HG02973 (cell line): ENCODE measurements at regions not wholly inside any gene's neighbourhood (a gene's known extent, or its start where the extent isn't known, plus 50 kb on each side); places are given as distances from the start of the nearest gene placed in this dataset.
"Not testable (repeated sequence)": the region's sequence is repeated elsewhere in the genome, so short reads cannot be mapped to it uniquely, and the experiment has no call there.

Experiments used
- ATAC-seq: cut with Tn5 transposase; IDR thresholded peaks from one replicate; pipeline ENCODE4 v1.9.1; 2021; ENCODE audit warnings: moderate library complexity; ENCODE audit not compliant: unreplicated experiment

DNA sequence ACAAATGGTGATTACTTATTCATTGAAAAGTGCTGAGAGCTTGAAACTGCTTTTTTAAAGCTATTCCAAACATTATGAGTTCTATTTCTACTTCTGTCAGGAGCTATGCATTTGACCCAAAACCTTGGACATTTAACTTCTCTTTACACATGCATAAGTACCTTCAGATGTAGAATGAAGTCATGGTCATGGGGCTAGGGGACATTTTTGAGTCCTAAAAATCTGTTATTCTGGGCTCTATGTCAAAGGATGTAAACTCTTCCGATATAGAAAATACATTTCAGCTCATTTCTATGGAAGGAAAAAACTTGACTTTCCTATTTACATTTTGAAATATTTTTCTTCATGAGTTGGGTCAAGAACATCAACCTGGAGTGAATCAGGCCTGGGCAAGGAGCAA lies 179.5 kb upstream of the CXCL12 start:
- no peak for ATAC-seq

DNA sequence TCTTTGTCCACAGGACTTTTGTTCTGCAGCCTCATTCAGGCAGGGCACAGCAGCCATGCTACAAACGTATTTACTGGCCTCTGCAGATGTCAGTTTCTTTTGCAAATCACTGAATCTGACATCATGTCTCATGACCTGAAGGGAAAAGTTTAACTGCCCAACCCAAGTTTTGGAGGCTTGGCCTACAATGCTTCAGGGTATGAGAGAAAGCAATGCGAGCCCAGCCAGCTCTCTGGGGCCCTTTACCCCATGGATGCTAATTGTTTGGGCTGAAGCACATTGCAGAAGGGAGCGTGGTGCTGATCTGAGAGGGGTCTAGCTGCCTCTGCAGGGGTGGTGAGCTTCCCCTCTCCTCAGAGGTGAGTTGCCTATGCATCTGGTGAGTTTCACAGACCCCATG lies 179.9 kb upstream of the CXCL12 start:
- ATAC-seq = no peak

DNA sequence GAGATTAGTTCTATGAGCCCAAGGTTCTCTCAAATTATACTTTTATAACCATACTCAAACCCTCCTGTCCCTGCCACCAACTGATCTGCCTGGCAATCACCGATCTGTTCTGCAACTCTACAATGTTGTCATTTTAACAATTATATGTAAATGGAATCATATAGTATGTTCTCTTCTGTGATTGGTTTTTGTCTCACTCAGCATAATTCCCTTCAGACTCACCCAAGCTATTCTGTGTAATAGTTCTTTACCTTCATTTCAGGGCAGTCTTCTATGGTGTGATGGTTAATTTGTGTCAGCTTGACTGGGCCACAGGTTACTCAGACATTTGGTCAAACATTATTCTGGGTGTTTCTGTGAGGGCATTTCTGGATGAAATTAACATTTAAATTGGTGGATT lies 181.9 kb upstream of the CXCL12 start:
- ATAC-seq = no peak

DNA sequence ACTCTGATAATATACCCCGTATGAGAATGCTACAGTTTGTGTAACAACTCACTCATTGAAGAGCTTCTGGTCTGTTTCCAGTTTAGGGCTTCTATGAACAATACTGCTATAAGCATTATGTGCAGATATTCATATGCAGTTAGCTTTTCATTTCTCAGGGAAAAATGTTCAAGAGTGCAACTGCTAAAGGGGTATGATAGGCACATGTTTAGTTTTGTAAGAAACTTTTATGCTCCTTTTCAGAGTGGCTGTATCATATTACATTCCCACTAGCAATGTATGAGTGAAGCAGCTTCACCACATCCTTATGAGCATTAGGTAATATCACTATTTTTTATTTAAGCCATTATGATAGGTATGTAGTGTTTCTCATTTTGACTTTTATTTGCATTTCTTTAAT lies 182.6 kb upstream of the CXCL12 start:
- no peak for ATAC-seq

DNA sequence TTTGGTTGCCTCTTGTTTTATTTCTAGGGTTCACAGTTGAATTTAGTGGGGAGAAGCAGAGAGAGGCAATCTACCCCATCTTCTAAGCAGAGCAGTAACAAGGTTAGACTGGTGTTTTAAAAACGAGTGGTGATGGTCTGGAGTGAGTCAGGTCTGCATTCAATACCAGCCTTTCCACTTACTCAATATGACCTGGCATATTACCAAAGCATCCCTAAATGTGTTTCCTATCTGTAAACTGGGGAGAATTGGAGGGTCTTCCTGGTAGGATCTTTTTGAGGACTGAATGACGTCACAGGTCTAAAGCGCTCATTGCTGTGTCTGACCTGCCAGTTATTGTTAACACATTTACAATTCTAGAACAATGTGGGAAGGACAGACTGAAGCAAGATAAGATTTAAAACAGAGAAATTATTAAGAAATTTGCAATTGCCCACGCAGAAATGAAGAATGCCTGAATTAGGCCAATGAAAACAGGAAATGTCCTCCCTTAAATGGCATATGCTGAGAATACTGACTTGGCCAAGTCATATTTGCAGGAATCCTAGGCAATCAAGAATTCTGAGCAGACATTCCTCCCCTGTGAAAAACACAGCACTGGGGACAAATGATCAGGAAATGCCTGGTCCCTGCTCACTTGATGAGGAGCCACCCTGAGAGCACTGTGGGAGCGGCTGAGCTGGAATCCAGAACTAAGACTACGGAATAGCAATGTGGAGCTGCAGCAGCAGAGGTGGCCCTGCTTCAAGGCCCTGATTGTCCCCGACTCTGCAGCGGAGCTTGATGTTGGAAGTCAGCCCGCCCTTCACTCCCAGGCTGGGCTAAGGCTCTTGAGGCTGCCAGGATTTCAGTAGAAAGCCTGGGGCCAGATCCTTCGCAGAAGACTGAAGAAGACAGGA lies 184.5 kb upstream of the CXCL12 start:
- ATAC-seq = no peak

DNA sequence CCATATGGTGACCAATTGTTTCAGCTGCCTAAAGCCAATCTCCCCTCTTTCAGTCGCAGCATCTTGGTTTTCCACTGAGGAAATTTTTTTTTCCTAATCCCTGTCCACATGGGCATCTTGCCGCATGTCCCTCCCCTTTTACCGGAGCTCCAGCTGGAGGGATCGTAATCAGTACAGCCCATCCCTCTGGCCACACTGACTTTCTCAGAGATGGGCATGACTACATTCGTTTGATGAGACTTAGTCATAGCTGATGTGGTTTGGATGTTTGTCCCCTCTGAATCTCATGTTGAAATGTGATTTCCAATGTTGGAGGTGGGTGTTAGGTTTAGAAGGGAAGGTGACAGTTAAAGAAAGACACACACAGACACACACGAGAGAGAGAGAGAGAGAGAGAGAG lies 186.8 kb upstream of the CXCL12 start:
- ATAC-seq = no peak

DNA sequence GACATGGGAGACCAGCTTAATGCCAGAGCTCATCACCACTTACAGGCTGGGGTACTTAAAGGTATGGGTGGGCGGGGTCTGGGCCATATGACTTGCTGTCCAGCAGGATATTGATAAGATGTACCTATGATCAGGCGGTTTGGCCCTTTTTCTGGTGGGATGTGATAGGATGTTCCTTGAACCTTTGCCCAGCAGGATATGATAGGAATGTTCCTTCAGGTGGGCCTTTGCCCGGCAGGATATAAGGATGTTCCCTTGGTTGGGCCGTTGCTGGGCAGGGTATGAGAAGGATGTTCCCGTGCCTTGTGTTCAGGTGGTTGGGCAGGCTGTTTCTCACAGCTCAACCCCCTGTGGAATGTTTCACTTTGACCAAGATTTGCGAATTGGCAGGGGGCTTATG lies 187.2 kb upstream of the CXCL12 start:
- no peak for ATAC-seq

DNA sequence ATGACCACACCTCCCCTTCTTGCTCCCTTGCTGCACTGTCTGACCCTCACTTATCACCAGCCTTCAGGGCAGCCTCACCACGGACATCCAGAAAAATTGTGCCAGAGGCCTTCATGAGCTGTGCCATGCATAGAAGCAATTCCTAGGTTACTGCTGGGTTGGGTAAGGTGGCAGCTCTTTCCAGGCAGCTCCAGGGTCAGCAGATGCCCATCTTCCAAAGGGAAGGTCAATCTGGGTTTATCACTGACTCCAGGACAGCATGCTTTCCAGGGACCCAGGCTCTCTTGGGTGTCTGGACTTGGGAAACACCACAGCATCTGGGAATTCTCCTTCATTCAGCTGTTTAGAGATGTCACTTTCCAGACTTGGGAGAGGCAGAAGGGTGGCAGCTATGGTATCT lies 188.9 kb upstream of the CXCL12 start:
- no peak for ATAC-seq

DNA sequence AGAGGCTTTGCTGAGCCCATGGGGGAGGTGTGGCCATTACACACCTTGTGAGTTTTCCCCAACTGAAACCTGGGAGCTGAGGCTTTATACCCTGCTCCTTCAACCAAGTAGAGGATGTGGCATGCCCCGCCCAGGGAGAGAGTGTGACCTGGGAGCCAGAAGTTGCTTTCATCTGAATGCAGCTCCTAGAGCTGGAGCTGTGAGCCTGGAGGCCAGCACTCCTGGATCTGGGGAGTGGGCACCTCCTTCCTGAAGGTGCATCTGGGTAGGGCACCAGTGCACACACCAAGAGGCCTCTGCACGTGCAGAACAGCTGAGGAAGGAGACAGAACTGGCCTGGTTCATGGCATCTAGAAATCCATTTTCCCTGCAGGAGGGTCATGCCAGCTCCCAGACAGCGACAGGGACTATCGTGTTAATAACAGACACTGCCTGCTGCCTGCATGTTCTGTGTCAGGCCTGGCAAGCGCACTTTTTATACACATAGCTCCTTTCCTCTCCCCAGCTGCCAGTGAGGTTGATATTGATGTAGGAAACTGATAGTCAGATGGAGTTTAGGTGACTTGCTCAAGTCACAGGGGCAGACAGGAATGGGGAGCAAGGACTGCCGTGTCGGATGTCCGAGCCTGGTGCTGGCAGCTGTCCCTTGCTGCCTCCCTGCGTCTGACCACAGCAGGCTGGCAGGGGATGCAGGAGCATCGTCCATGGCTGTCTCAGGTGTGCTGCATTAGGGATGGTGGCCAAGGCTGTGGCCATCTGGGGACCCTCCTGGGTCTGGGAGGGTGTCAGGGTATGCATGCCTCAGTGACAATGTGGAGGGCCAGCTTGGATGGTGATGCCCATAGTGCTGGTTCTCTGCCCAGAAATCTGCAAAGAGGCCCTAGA lies 189.9 kb upstream of the CXCL12 start:
- no peak for ATAC-seq

DNA sequence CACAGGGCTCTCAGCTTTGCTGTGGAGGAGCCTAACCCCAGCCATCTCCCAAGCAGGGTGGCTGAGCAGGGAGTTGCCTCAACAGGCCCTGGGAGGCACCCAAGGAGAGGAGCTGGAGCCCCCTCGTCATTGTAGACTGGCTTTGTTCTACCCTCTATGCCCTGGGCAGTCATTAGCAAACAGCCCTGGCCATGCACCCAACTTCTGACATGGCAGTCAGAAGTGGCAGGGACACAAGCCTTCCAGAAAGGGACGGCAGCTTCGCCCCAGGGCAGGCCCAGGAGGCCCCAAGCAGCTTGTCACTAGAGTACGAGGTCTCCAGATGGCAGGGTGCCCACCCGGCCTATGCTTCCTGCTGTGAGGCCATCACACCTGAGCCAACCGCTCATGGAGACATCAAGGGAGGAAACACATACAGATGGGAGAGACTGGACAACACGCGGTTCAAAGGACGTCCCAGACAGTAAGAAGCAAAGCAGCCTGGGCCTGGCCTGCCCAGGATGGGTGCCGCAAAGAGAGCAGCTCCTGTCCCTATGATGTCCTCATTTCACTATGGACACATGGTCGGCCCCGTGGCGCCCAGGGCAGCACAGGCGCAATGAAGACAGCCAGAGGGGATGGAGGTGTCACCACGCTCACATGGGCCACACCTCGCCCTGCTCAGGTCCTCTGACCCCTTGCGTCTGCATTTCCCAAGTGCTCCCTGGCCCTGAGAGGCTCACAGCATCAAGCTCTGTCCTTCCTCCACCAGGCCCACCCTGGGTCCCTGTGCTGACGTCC lies 190.9 kb upstream of the CXCL12 start:
- ATAC-seq = no peak

DNA sequence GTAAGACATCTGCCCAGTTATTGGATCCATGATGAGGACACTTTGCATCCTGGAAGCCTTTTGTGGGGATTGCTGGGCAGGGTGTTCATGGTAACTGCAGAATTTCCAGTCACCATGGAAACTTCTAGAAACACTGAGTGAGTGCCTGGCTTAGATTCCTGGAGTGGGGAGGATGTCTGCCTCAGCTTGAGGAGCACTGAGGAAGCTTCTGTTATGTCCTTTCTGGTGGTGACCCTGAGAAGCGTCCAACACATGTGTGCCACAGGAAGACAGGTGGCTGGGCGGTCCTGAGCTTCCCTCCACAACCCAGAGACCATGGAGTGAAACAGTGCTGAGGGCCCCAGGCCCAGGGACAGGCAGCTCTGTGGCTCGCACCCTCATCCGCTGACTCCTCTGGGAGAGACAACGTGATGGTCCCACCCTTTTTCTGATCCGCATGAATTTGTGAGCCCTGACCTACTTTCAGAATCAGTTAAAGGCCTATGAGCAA lies 191.8 kb upstream of the CXCL12 start:
- no peak for ATAC-seq

DNA sequence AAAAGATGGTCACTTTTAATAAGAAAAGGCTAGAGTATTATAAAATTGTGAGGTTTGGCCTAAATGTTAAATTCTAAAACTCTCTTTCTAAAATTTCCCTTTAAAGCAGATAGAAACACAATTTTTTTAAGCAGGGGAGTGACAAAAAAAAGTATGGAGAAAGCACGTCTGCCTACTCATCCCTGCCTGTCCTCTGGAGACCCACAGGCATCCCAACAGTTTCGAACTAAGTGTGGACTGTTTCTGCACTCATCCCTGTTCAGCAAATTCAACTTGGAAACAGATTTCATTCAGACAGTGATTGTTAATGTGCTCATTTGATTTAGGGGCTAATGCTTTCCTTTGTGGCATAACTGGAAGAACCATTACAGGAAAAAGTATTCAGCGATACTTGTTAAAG lies 192.6 kb upstream of the CXCL12 start:
- ATAC-seq = no peak

DNA sequence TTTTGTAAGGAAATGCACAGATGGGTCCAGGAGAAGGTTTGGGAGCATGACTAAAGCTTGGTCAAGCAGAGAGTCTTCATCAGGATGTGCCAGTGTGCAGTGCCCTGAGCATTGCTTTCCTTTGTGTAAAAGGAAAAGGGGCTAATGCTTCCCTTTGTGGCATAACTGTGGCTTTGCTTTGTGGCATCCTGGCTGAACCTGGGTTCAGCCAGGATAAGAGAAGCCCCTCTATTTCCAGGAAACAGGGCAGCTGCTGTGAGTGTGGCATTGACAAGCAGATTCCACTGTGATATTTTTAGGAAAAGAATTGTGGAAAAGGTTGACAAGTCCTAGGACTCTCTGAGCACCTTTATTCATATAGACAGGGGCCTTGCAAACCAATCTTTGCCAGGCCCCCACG lies 193.4 kb upstream of the CXCL12 start:
- no peak for ATAC-seq

DNA sequence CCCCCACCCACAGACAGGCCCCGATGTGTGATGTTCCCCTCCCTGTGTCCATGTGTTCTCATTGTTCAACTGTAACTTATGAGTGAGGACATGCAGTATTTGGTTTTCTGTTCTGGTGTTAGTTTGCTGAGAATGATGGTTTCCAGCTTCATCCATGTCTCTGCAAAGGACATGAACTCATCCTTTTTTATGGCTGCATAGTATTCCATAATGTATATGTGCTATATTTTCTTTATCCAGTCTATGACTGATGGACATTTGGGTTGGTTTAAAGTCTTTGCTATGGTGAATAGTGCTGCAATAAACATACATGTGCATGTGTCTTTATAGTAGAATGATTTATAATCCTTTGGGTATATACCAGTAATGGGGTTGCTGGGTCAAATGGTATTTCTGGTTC lies 194.1 kb upstream of the CXCL12 start:
- not testable (repeated sequence) for ATAC-seq

DNA sequence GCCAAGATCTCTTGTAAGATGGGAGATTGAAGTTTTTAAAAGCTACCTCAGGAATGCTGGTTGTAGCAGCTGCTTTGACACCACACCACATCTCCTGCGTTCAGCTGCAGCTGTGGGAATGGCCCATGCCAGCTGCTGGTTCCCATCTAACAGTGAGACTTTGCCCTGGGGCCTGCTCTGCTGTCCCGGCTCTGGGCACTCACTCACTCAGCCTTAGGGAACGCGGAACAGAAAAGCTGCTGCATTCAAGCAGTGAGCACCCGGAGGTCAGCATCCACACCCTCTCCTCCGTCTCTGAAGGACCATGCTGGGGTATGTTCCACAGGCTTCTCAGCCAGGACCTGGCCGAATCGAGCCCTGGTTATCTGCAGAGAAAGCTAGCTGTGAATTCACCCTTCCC lies 197.1 kb upstream of the CXCL12 start:
- no peak for ATAC-seq

DNA sequence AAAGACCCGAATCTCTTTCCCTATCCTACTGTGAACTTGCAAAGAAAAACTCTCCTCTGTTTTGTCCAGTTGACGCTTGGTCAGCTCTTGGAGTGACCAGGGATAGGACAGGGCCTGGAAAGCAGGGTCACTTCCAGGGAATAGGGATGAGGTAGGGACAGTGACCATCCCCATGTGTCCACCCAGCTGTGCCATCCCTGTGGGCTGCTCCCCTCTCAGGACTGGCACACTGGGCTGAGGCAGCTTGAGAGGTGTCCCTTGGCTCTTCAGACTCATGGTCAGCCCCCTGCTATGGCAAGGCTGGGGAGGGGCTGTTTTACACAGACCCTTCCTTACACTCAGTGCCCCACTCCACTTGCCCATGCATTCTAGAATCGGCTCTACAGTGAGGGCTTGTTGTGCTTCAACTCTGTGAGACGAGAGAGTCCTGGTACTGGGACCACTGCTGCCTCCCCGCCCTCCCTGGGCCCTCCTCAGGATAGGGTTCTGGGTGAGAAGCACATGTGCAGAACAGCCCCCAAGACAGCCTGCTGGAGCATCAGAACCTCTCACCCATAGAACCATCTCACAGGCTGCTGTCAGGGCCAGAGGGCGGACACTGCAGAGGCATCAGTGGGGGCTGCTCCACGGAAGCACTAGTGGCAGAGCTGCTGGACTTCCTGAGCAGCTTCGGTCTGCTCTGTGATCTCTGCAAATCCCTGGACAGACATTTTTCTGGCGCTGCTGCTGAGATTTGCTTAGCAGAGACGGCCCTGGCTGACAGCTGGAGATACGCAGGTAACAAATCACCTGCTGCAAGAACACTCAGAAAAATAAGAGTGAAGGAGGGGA lies 202.8 kb upstream of the CXCL12 start:
- no peak for ATAC-seq

DNA sequence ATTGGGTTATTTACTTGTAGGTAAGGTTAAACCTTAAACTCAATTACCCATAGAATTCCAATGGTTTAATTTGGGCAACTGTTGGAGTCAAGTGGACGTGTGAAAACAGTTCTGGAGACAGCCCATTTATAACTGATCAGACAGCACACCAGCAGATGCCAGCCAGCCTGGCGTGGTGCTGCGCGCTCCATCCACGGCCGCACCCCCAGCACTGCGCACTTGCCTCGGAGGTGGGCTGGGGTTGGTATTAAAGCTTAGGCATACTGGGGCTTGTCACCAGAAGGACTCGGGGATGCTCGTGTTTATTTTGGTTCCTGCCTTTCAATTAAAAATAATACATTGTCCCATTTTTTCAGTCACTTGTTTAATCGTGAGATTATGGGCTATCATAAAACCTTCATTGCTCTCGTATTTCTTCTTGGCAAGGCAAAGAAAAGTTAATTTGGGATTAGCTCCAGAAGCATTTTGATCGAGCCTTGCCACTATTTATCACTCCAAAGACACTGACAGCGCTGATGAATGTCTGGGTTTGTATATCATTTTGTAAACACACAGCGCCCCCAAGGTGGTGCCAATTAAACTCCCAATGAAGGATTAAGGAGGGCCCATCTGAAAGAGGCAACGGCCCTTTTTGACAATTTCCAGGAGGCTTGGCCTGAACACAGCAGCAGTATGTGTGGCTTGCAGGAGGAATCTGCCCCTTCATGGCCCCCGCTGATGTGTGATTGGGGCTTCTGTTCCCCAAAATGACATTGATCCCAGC lies 204.5 kb upstream of the CXCL12 start:
- no peak for ATAC-seq

DNA sequence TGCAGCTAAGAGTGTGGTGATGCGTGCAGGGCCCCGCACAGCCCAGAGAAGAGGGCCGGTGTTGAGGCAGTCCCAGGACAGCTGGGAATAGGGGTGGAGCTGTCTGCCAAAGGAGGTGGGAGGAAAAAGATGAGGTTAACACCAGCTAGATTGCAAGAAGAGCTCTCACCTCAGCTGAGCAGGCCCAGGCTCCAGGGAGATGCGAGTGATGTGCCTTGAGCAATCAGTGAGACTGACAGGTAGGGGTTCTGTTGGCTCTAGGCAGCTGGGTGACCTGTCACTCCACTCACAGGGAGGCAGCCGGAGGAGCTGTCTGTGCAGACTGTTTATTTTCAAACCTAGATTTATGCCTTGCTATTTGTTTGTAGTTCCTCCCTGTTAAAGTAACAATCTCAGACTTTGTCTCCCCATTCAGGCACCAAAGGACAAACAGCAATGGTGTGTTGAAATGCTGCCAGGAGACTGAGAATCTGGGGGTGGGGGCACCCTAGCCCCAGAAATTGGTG lies 205.1 kb upstream of the CXCL12 start:
- ATAC-seq = no peak

DNA sequence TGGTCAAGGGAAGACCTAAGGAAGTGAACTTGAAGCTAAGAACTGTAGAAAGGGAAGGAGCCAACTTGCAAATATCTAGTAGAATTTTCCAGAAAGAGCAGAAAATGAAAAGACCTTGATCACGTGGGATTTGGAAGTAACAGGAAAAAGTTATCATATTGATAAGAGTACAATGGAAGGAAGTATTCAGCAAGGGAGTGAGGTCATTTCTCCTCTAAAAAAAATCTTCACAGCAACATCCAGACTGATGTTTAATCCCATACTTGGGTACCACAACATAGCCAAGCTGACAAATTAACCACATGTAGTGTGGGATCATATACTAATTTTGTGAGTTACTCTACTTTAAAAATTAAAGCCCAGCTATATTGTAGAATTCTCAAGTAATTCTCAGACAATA lies 207.0 kb upstream of the CXCL12 start:
- no peak for ATAC-seq
